K562 (cell line): ENCODE measurements at regions not wholly inside any gene's neighbourhood (a gene's known extent, or its start where the extent isn't known, plus 50 kb on each side); places are given as distances from the start of the nearest gene placed in this dataset.

ENCODE experiments used
- ATAC-seq: fragments of 200-7000 bp; cut with Tn5 transposase; 3 replicates; pipeline ENCODE4 v1.9.1; 2020; ENCODE audit warnings: moderate library complexity
- BruUV-seq: library from RNA; stranded (reverse); fragments of 400-500 nt; replicated peaks from 2 replicates; lab custom pipeline; 2021; lab: Mats Ljungman, UMichigan
- CTCF ChIA-PET: fragments of 300-600 bp; formaldehyde crosslinking; extraction: SDS; loops from one replicate; lab custom pipeline; 2021; ENCODE audit warnings: low intra/inter-chr PET ratio; lab: Yijun Ruan, JAX
- POLR2A ChIA-PET: fragments of 300-600, 350-650 bp; sonication (Branson Sonifier 250); formaldehyde crosslinking; extraction: SDS; loops from one replicate; lab custom pipeline; 2021; ENCODE audit warnings: antibody characterized with exemption, inconsistent platforms; lab: Yijun Ruan, JAX
- DNase-seq, 4 experiments: peaks; one replicate each; pipeline versions ENCODE4 v3.0.0 to v3.0.0-alpha.2; 2011 to 2018; ENCODE audit warnings: low spot score in 3 of 4, mixed read lengths in 3 of 4; ENCODE audit errors: extremely low read depth in 1 of 4
- FAIRE-seq: peaks from 2 replicates; lab custom pipeline; 2011; peaks lifted over from hg19 to GRCh38; lab: Jason Lieb, UNC
- H2AFZ ChIP-seq: 2 replicates; pipeline ENCODE4 v1.6.0; 2011; ENCODE audit warnings: low read depth, low read length, control low read depth, inconsistent platforms
- H3K27ac ChIP-seq: fragments of 200-600 bp; 3 replicates; pipeline ENCODE4 v1.8.0; 2011; ENCODE audit warnings: low read depth, mild to moderate bottlenecking, control low read depth, inconsistent platforms, low read length, moderate library complexity, mixed read lengths; ENCODE audit errors: extremely low read depth
- H3K27me3 ChIP-seq, 2 experiments: fragments of 300-600 bp in 1 of 2; 2 replicates in 1 of 2; 3 replicates in 1 of 2; pipeline versions ENCODE4 v1.6.0 to v1.8.0; 2011; ENCODE audit warnings: inconsistent platforms in 2 of 2, low read length in 2 of 2, mild to moderate bottlenecking in 1 of 2, mixed read lengths in 1 of 2, moderate library complexity in 1 of 2; ENCODE audit not compliant: control insufficient read depth in 2 of 2, insufficient read depth in 2 of 2
- H3K36me3 ChIP-seq: fragments of 300-600 bp; 3 replicates; pipeline ENCODE4 v1.8.0; 2011; ENCODE audit warnings: mild to moderate bottlenecking, low read length, inconsistent platforms; ENCODE audit not compliant: control insufficient read depth, insufficient read depth
- H3K4me1 ChIP-seq, 2 experiments: fragments of 200-600 bp in 1 of 2; replicated peaks in 1 of 2; 2 replicates in 1 of 2; 3 replicates in 1 of 2; pipeline versions ENCODE4 v1.5.1 to v1.8.0; 2011; ENCODE audit warnings: inconsistent platforms in 2 of 2, low read length in 2 of 2, mild to moderate bottlenecking in 1 of 2, mixed read lengths in 1 of 2, moderate library complexity in 1 of 2; ENCODE audit not compliant: control insufficient read depth in 2 of 2, insufficient read depth in 2 of 2
- H3K4me2 ChIP-seq: 2 replicates; pipeline ENCODE4 v1.6.1; 2011; ENCODE audit warnings: low read length, control low read depth, inconsistent platforms, mixed read lengths; ENCODE audit not compliant: insufficient read depth
- H3K4me3 ChIP-seq: fragments of 200-600 bp; sonication (generic), shearing (Covaris generic); 2 replicates; pipeline ENCODE4 v1.5.1; 2016; ENCODE audit warnings: control low read depth, inconsistent platforms
- H3K79me2 ChIP-seq: fragments of 200-600 bp; 3 replicates; pipeline ENCODE4 v1.8.0; 2011; ENCODE audit warnings: low read length, inconsistent platforms; ENCODE audit not compliant: control insufficient read depth, insufficient read depth
- H3K9ac ChIP-seq, 2 experiments: 2 replicates each; pipeline versions ENCODE4 v1.6.0 to v1.6.1; 2011; ENCODE audit warnings: low read depth in 2 of 2, low read length in 2 of 2, control low read depth in 1 of 2, inconsistent platforms in 1 of 2, mild to moderate bottlenecking in 1 of 2, mixed read lengths in 1 of 2; ENCODE audit not compliant: insufficient read depth in 1 of 2
- H3K9me1 ChIP-seq: one replicate; pipeline ENCODE4 v1.6.0; 2011; ENCODE audit warnings: inconsistent platforms, mild to moderate bottlenecking, low read length, moderate library complexity; ENCODE audit not compliant: control insufficient read depth, insufficient read depth
- H3K9me3 ChIP-seq: replicated peaks from 2 replicates; pipeline ENCODE4 v1.5.1; 2011; ENCODE audit warnings: low read depth, low read length, inconsistent platforms; ENCODE audit not compliant: control insufficient read depth, insufficient read depth
- H4K20me1 ChIP-seq: replicated peaks from 2 replicates; pipeline ENCODE4 v1.6.1; 2011; ENCODE audit warnings: low read length, inconsistent platforms, mixed read lengths; ENCODE audit not compliant: control insufficient read depth, insufficient read depth
- ARID4B ChIP-seq: sonication (generic); formaldehyde crosslinking; IDR thresholded peaks from 2 replicates; pipeline ENCODE4 v1.8.0; 2022; ENCODE audit warnings: mild to moderate bottlenecking, missing genetic modification reagents
- E2F4 ChIP-seq: sonication (generic); formaldehyde crosslinking; IDR thresholded peaks from 2 replicates; pipeline ENCODE4 v1.8.0; 2022; ENCODE audit warnings: mild to moderate bottlenecking, low read depth, missing genetic modification reagents
- EWSR1 ChIP-seq: fragments of 450-650 bp; IDR thresholded peaks from 2 replicates; pipeline ENCODE4 v1.6.1; 2018; ENCODE audit warnings: borderline replicate concordance, mild to moderate bottlenecking, low read depth, moderate library complexity; ENCODE audit not compliant: partially characterized antibody
- GATAD2A ChIP-seq: fragments of 450-650 bp; IDR thresholded peaks from 2 replicates; pipeline ENCODE4 v1.6.1; 2017
- MITF ChIP-seq: IDR thresholded peaks from 2 replicates; pipeline ENCODE4 v1.6.1; 2014; ENCODE audit warnings: antibody characterized with exemption
- PYGO2 ChIP-seq: fragments of 450-650 bp; IDR thresholded peaks from 2 replicates; pipeline ENCODE4 v1.6.1; 2016; ENCODE audit warnings: mild to moderate bottlenecking, missing genetic modification characterization, moderate library complexity, missing compliant biosample characterization
- RBM15 ChIP-seq: fragments of 200-400 bp; formaldehyde crosslinking; IDR thresholded peaks from 2 replicates; pipeline ENCODE4 v1.6.1; 2018; ENCODE audit warnings: mild to moderate bottlenecking, low read length, moderate library complexity; ENCODE audit not compliant: insufficient read depth
- RCOR1 ChIP-seq, 2 experiments: IDR thresholded peaks; 2 replicates each; pipeline ENCODE4 v1.6.1; 2012; ENCODE audit warnings: low read depth in 2 of 2, low read length in 2 of 2, borderline replicate concordance in 1 of 2, improper control_type of control experiment in 1 of 2
- SLC30A9 ChIP-seq: fragments of 250-450 bp; sonication (Bioruptor Pico); IDR thresholded peaks from 2 replicates; pipeline ENCODE4 v1.8.0; 2022; ENCODE audit warnings: mild to moderate bottlenecking, moderate library complexity
- STAT5A ChIP-seq: IDR thresholded peaks from 2 replicates; pipeline ENCODE4 v1.6.1; 2012; ENCODE audit warnings: low read length, inconsistent platforms, borderline replicate concordance
- TGIF2 ChIP-seq: sonication (generic); formaldehyde crosslinking; IDR thresholded peaks from 2 replicates; pipeline ENCODE4 v1.8.1; 2022; ENCODE audit warnings: mild to moderate bottlenecking, missing genetic modification reagents, moderate library complexity
- TRIM28 ChIP-seq: fragments of 450-650 bp; IDR thresholded peaks from 2 replicates; pipeline ENCODE4 v1.6.1; 2017
- ZBTB17 ChIP-seq: fragments of 450-650 bp; formaldehyde crosslinking; IDR thresholded peaks from 2 replicates; pipeline ENCODE4 v1.4.0; 2020; ENCODE audit warnings: mild to moderate bottlenecking
- ZNF311 ChIP-seq: fragments of 250-450 bp; sonication (Bioruptor Pico); IDR thresholded peaks from 2 replicates; pipeline ENCODE4 v1.4.0; 2020; ENCODE audit warnings: mild to moderate bottlenecking, moderate library complexity
- ZNF780A ChIP-seq: fragments of 250-450 bp; sonication (Bioruptor Pico); IDR thresholded peaks from 2 replicates; pipeline ENCODE4 v1.5.0; 2021; ENCODE audit warnings: mild to moderate bottlenecking
- WGBS: fragments of 100-300 bp; shearing (Covaris generic); methylation state at CpG from one replicate; pipeline ENCODE4 v1.1.6; 2016; ENCODE audit warnings: low coverage, mixed read lengths; ENCODE audit not compliant: insufficient coverage; ENCODE audit errors: missing lambda C conversion rate; 5-methylcytosine and 5-hydroxymethylcytosine counted together
- in situ Hi-C: fragments of 300-500 bp; cut with MboI; formaldehyde crosslinking; loops from 4 replicates; pipeline ENCODE4 v1.15.0; 2018; ENCODE audit warnings: inconsistent platforms, mixed read lengths
- intact Hi-C: fragments of 100-400 bp; cut with micrococcal nuclease; formaldehyde crosslinking; loops from 2 replicates; pipeline ENCODE4 v1.14.2; 2022

- DNase-seq (no peak), FAIRE-seq (no peak), ATAC-seq (no peak)
- ChIA-PET CTCF (no interaction called here), POLR2A (no interaction called here)
- intact Hi-C loops, result no loop called here
- no peak overlapping the region for H2AFZ ChIP-seq
- no peaks in the 10 kb centered on the region for H3K4me1 ChIP-seq
- H3K36me3 ChIP-seq, result no peaks in the 10 kb centered on the region
- no peak overlapping the region for H3K9ac ChIP-seq
- H4K20me1 ChIP-seq, result no peaks in the 10 kb centered on the region
- no peaks in the 10 kb centered on the region for H3K79me2 ChIP-seq
- H3K4me3 ChIP-seq, result no peak overlapping the region
- no peak overlapping the region for H3K4me2 ChIP-seq
- H3K9me1 ChIP-seq, result no peaks in the 10 kb centered on the region
- no TSS peak for BruUV-seq
- H3K9me3 ChIP-seq, result no peaks in the 10 kb centered on the region
- in situ Hi-C loops, result no loop called here
- H3K27me3 ChIP-seq, result no peaks in the 10 kb centered on the region
- WGBS, result 5% methylated on average over 2 of the region's 2 CpGs
- H3K27ac ChIP-seq, result no peak overlapping the region
- no peak for TF ChIP-seq ZNF311 (CRISPR knock-in tag)
- TF ChIP-seq ARID4B (CRISPR knock-in tag), result no peak
- no peak for TF ChIP-seq STAT5A
- no peak for TF ChIP-seq ZBTB17
- no peak for TF ChIP-seq TGIF2 (CRISPR knock-in tag)
- no peak for TF ChIP-seq E2F4
- TF ChIP-seq RCOR1 (IDR thresholded peaks at IDR 0.05; ENCODE audit: borderline replicate concordance in 1 of 2, low read depth in 2 of 2, low read length in 2 of 2), result no peak
- TF ChIP-seq EWSR1, result no peak
- TF ChIP-seq TRIM28, result no peak
- TF ChIP-seq GATAD2A, result no peak
- no peak for TF ChIP-seq ZNF780A
- no peak for TF ChIP-seq SLC30A9 (CRISPR knock-in tag)
- no peak for TF ChIP-seq MITF
- TF ChIP-seq PYGO2 (tag), result no peak
- TF ChIP-seq RBM15, result no peak
Observed at GRCh38 chr16:62764572-62764971, 728.3 kb upstream of the CDH8 start.
